ENCODE measurements at regions not wholly inside any gene's neighbourhood (a gene's known extent, or its start where the extent isn't known, plus 50 kb on each side); places are given as distances from the start of the nearest gene placed in this dataset.

GRCh38 chr11:71064702-71065515 is 187.5 kb downstream of the SHANK2 start:
- DNase-seq (ENCODE audit: low read depth, low spot score), result no peak
- no peak overlapping the region for H3K4me3 ChIP-seq (ENCODE audit: low read length)

GRCh38 chr11:71064183-71064582 is 188.2 kb downstream of the SHANK2 start:
- no peak overlapping the region for H3K4me3 ChIP-seq (ENCODE audit: low read length)
- no peak for DNase-seq (ENCODE audit: low read depth, low spot score)

GRCh38 chr11:71063129-71063528 is 189.2 kb downstream of the SHANK2 start:
- no peak for DNase-seq (ENCODE audit: low read depth, low spot score)
- H3K4me3 ChIP-seq (ENCODE audit: low read length), result no peak overlapping the region

- no peak overlapping the region for H3K4me3 ChIP-seq (ENCODE audit: low read length)
- DNase-seq (ENCODE audit: low read depth, low spot score), result no peak
Observed at GRCh38 chr11:71062199-71062598, 190.2 kb downstream of the SHANK2 start.

- H3K4me3 ChIP-seq (ENCODE audit: low read length), result no peak overlapping the region
- no peak for DNase-seq (ENCODE audit: low read depth, low spot score)
Observed at GRCh38 chr11:71060391-71060791, 192.0 kb downstream of the SHANK2 start.

- H3K4me3 ChIP-seq (ENCODE audit: low read length), result no peak overlapping the region
- DNase-seq (ENCODE audit: low read depth, low spot score), result no peak
Observed at GRCh38 chr11:71059662-71060061, 192.7 kb downstream of the SHANK2 start.

GRCh38 chr11:71055925-71056324 is 196.5 kb downstream of the SHANK2 start:
- H3K4me3 ChIP-seq (ENCODE audit: low read length), result no peak overlapping the region
- DNase-seq (ENCODE audit: low read depth, low spot score), result no peak

Data from Jurkat, Clone E6-1 (cell line).